Panc1 (cell line): ENCODE measurements at regions not wholly inside any gene's neighbourhood (a gene's known extent, or its start where the extent isn't known, plus 50 kb on each side); places are given as distances from the start of the nearest gene placed in this dataset.

Experiments used
- ATAC-seq: fragments of 200-7000 bp; cut with Tn5 transposase; 2 replicates; pipeline ENCODE4 v1.9.1; 2020; ENCODE audit warnings: mild to moderate bottlenecking, moderate library complexity
- BruUV-seq: library from RNA; stranded (reverse); fragments of 400-500 nt; replicated peaks from 2 replicates; lab custom pipeline; 2021; lab: Mats Ljungman, UMichigan
- CTCF ChIA-PET: fragments of 300-600 bp; sonication (Branson Sonifier 250); formaldehyde crosslinking; loops from one replicate; lab custom pipeline; 2022; ENCODE audit warnings: antibody characterized with exemption; lab: Charles Lee
- POLR2A ChIA-PET: fragments of 300-600 bp; sonication (Branson Sonifier 250); formaldehyde crosslinking; loops from one replicate; lab custom pipeline; 2022; ENCODE audit warnings: antibody characterized with exemption; lab: Charles Lee
- DNase-seq: peaks from one replicate; pipeline ENCODE4 v3.0.0-alpha.2; 2010; ENCODE audit warnings: low read depth, low spot score
- H3K27ac ChIP-seq: 2 replicates; pipeline ENCODE4 v1.5.1; 2011; ENCODE audit warnings: mild to moderate bottlenecking, low read length, inconsistent platforms
- H3K27me3 ChIP-seq: fragments of 200-500 bp; sonication (Bioruptor generic); 2 replicates; pipeline ENCODE4 v1.6.0; 2014; ENCODE audit warnings: low read length, inconsistent platforms; ENCODE audit not compliant: control insufficient read depth, insufficient read depth
- H3K36me3 ChIP-seq: fragments of 200-500 bp; sonication (Bioruptor generic); 2 replicates; pipeline ENCODE4 v1.5.1; 2014; ENCODE audit warnings: inconsistent platforms, mild to moderate bottlenecking, low read length, moderate library complexity; ENCODE audit not compliant: control insufficient read depth, insufficient read depth
- H3K4me1 ChIP-seq: 2 replicates; pipeline ENCODE4 v1.5.1; 2011; ENCODE audit warnings: inconsistent platforms, mild to moderate bottlenecking, low read length, moderate library complexity; ENCODE audit not compliant: control insufficient read depth, insufficient read depth
- H3K4me3 ChIP-seq, 2 experiments: 2 replicates each; pipeline ENCODE4 v1.5.1; 2011 to 2012; ENCODE audit warnings: low read depth in 2 of 2, low read length in 2 of 2, mild to moderate bottlenecking in 2 of 2, inconsistent platforms in 1 of 2, moderate library complexity in 1 of 2
- H3K9me3 ChIP-seq: fragments of 200-500 bp; sonication (Bioruptor generic); 2 replicates; pipeline ENCODE4 v1.5.1; 2014; ENCODE audit warnings: low read depth, mild to moderate bottlenecking, inconsistent platforms, low read length, moderate library complexity; ENCODE audit not compliant: control insufficient read depth, insufficient read depth
- POLR2AphosphoS5 ChIP-seq: IDR thresholded peaks from 2 replicates; pipeline ENCODE4 v1.6.1; 2012; ENCODE audit warnings: mild to moderate bottlenecking, low read depth, low read length, moderate library complexity
- SIN3A ChIP-seq: IDR thresholded peaks from 2 replicates; pipeline ENCODE4 v1.6.1; 2012; ENCODE audit warnings: low read depth, mild to moderate bottlenecking, low read length, moderate library complexity, borderline replicate concordance; ENCODE audit not compliant: insufficient read depth
- TCF7L2 ChIP-seq: IDR thresholded peaks from 2 replicates; pipeline ENCODE4 v1.6.1; 2011; ENCODE audit warnings: mild to moderate bottlenecking, low read depth, low read length, inconsistent platforms
- in situ Hi-C: cut with HindIII; loops from 2 replicates; pipeline ENCODE4 v1.10.0; 2016; ENCODE audit warnings: low sequenced_read_pairs, low pct_unique_long_range_greater_than_20kb
- intact Hi-C: fragments of 100-400 bp; cut with micrococcal nuclease; formaldehyde crosslinking; loops from one replicate; pipeline ENCODE4 v1.10.0; 2022; ENCODE audit not compliant: unreplicated experiment
- TF ChIP-seq, protein P1 (sequence below): fragments of 450-650 bp; IDR thresholded peaks from 2 replicates; pipeline ENCODE4 v1.5.1; 2017; ENCODE audit warnings: mild to moderate bottlenecking
- TF ChIP-seq, protein P2 (sequence below), 2 experiments: IDR thresholded peaks; 2 replicates each; pipeline ENCODE4 v1.6.1; 2011 to 2012; ENCODE audit warnings: low read depth in 2 of 2, control low read depth in 1 of 2, low read length in 1 of 2, mild to moderate bottlenecking in 1 of 2, moderate library complexity in 1 of 2; ENCODE audit not compliant: insufficient read depth in 1 of 2

DNA sequence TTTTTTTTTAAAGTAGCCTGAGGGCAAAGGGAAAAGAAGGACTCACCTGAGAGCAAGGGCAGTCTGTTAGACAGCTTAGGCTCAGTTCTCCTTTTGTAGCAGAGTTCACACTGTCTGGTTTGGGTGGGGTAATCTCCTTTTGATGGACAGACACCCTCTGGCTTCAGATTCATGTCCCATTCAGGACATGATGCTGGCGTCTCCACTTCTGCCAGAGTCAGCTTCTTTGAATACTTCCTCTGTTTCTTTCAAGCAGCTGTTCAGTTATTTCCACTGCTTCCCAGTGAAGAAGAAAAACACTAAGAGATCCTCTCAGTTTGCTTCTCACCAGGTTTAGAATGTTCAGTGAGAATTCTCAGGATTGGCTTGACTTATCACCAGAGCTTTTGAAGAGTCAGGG lies 79.0 kb upstream of the HSD17B12 start:
- BruUV-seq: no TSS peak
- no peak for ATAC-seq
- Histone ChIP-seq H3K27me3 (peaks cover 2% of the 10 kb centered on the region; the same call in 1 of the 2 replicates), H3K9me3 (no peaks in the 10 kb centered on the region), H3K4me3 (no peak overlapping the region), H3K4me1 (no peaks in the 10 kb centered on the region), H3K27ac (no peak overlapping the region), H3K36me3 (no peaks in the 10 kb centered on the region)
- in situ Hi-C loops (no loop called here), intact Hi-C loops (no loop called here)
- ChIA-PET CTCF (interaction anchor here (0.6 kb wide), 1 partner anchor 14 kb away, joined by 3 read pairs; no protein-coding TSS in a partner anchor), POLR2A (interaction anchor here (0.6 kb wide), 2 partner anchors 21 to 35 kb away, joined by 4 to 5 read pairs; no protein-coding TSS in a partner anchor)
- no peak for DNase-seq
- TF ChIP-seq SIN3A (no peak), TCF7L2 (no peak), POLR2AphosphoS5 (no peak)
- TF ChIP-seq, protein P1, sequence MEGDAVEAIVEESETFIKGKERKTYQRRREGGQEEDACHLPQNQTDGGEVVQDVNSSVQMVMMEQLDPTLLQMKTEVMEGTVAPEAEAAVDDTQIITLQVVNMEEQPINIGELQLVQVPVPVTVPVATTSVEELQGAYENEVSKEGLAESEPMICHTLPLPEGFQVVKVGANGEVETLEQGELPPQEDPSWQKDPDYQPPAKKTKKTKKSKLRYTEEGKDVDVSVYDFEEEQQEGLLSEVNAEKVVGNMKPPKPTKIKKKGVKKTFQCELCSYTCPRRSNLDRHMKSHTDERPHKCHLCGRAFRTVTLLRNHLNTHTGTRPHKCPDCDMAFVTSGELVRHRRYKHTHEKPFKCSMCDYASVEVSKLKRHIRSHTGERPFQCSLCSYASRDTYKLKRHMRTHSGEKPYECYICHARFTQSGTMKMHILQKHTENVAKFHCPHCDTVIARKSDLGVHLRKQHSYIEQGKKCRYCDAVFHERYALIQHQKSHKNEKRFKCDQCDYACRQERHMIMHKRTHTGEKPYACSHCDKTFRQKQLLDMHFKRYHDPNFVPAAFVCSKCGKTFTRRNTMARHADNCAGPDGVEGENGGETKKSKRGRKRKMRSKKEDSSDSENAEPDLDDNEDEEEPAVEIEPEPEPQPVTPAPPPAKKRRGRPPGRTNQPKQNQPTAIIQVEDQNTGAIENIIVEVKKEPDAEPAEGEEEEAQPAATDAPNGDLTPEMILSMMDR: no peak
- TF ChIP-seq, protein P2, sequence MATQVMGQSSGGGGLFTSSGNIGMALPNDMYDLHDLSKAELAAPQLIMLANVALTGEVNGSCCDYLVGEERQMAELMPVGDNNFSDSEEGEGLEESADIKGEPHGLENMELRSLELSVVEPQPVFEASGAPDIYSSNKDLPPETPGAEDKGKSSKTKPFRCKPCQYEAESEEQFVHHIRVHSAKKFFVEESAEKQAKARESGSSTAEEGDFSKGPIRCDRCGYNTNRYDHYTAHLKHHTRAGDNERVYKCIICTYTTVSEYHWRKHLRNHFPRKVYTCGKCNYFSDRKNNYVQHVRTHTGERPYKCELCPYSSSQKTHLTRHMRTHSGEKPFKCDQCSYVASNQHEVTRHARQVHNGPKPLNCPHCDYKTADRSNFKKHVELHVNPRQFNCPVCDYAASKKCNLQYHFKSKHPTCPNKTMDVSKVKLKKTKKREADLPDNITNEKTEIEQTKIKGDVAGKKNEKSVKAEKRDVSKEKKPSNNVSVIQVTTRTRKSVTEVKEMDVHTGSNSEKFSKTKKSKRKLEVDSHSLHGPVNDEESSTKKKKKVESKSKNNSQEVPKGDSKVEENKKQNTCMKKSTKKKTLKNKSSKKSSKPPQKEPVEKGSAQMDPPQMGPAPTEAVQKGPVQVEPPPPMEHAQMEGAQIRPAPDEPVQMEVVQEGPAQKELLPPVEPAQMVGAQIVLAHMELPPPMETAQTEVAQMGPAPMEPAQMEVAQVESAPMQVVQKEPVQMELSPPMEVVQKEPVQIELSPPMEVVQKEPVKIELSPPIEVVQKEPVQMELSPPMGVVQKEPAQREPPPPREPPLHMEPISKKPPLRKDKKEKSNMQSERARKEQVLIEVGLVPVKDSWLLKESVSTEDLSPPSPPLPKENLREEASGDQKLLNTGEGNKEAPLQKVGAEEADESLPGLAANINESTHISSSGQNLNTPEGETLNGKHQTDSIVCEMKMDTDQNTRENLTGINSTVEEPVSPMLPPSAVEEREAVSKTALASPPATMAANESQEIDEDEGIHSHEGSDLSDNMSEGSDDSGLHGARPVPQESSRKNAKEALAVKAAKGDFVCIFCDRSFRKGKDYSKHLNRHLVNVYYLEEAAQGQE (IDR thresholded peaks at IDR 0.05; ENCODE audit: insufficient read depth in 1 of 2, low read depth in 2 of 2, low read length in 1 of 2): no peak

DNA sequence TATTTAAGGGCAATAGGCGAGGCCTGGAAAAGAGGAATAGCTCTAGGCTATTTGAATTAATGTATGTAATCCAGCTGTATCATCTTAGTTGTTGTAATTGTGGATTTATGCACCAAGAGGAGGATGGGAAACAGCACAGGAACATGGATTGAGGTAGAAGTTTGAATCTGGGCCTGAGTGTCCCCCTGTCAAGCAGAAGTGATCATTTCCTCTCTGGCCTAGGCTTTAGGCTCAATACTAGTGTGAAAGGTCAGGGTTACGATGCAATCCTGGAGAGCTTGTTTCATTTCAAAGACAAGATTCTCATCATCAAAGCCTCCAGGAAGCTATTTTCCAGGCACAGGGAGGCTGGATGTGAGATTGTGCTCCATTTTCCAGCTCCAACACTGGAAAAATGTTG lies 77.9 kb upstream of the HSD17B12 start:
- H3K4me1 ChIP-seq: no peaks in the 10 kb centered on the region
- H3K27ac ChIP-seq: no peak overlapping the region
- no peaks in the 10 kb centered on the region for H3K9me3 ChIP-seq
- DNase-seq (no peak), ATAC-seq (no peak)
- H3K36me3 ChIP-seq: no peaks in the 10 kb centered on the region
- CTCF ChIA-PET: no interaction called here
- TF ChIP-seq, protein P1: no peak
- TF ChIP-seq TCF7L2 (no peak), SIN3A (no peak), POLR2AphosphoS5 (no peak)
- TF ChIP-seq, protein P2 (IDR thresholded peaks at IDR 0.05; ENCODE audit: insufficient read depth in 1 of 2, low read depth in 2 of 2, low read length in 1 of 2): no peak
- in situ Hi-C loops: no loop called here
- BruUV-seq: no TSS peak
- no peak overlapping the region for H3K4me3 ChIP-seq
- peaks cover 5% of the 10 kb centered on the region; the same call in 1 of the 2 replicates for H3K27me3 ChIP-seq
- POLR2A ChIA-PET: interaction anchor here (0.6 to 0.7 kb wide), 2 partner anchors 34 to 78 kb away, joined by 3 to 7 read pairs; no protein-coding TSS in a partner anchor
- intact Hi-C loops: no loop called here
